HG03175 (cell line): ENCODE measurements at regions not wholly inside any gene's neighbourhood (a gene's known extent, or its start where the extent isn't known, plus 50 kb on each side); places are given as distances from the start of the nearest gene placed in this dataset.
A peak's percentile ranks its signal among the peaks of the same experiment; 100 is the strongest.

ENCODE experiments used
- ATAC-seq: cut with Tn5 transposase; IDR thresholded peaks from one replicate; pipeline ENCODE4 v1.9.1; 2021; ENCODE audit warnings: mild to moderate bottlenecking, moderate library complexity; ENCODE audit not compliant: unreplicated experiment

- no peak for ATAC-seq
Measured at GRCh38 chr6:143595251-143596036, 82.3 kb upstream of the PHACTR2 start.

GRCh38 chr6:143594647-143595046 lies 83.1 kb upstream of the PHACTR2 start:
- no peak for ATAC-seq

GRCh38 chr6:143592335-143592734 lies 80.8 kb upstream of the FUCA2 start:
- no peak for ATAC-seq

GRCh38 chr6:143591441-143591840 lies 79.9 kb upstream of the FUCA2 start:
- ATAC-seq, result no peak

GRCh38 chr6:143589162-143589561 lies 77.6 kb upstream of the FUCA2 start:
- no peak for ATAC-seq

- no peak for ATAC-seq
Measured at GRCh38 chr6:143586557-143586956, 75.0 kb upstream of the FUCA2 start.

GRCh38 chr6:143585716-143586115 lies 74.2 kb upstream of the FUCA2 start:
- ATAC-seq, result no peak

- ATAC-seq, result no peak
Measured at GRCh38 chr6:143585241-143585640, 73.7 kb upstream of the FUCA2 start.

GRCh38 chr6:143583542-143584327 lies 72.2 kb upstream of the FUCA2 start:
- ATAC-seq, result no peak

- ATAC-seq, result no peak
Measured at GRCh38 chr6:143581835-143582480, 70.4 kb upstream of the FUCA2 start.

GRCh38 chr6:143579703-143580102 lies 68.2 kb upstream of the FUCA2 start:
- ATAC-seq, result no peak

- ATAC-seq, result no peak
Measured at GRCh38 chr6:143578054-143578453, 66.5 kb upstream of the FUCA2 start.

GRCh38 chr6:143575901-143576426 lies 64.4 kb upstream of the FUCA2 start:
- no peak for ATAC-seq

- peak; percentile 94 for ATAC-seq
Measured at GRCh38 chr6:143575440-143575839, 63.9 kb upstream of the FUCA2 start.

GRCh38 chr6:143570147-143570853 lies 58.8 kb upstream of the FUCA2 start:
- ATAC-seq, result no peak

GRCh38 chr6:143569040-143569439 lies 57.5 kb upstream of the FUCA2 start:
- ATAC-seq, result no peak

GRCh38 chr6:143564484-143565017 lies 53.0 kb upstream of the FUCA2 start:
- ATAC-seq, result no peak

GRCh38 chr6:143562143-143562542 lies 50.6 kb upstream of the FUCA2 start:
- ATAC-seq, result no peak
